ENCODE measurements at regions not wholly inside any gene's neighbourhood (a gene's known extent, or its start where the extent isn't known, plus 50 kb on each side); places are given as distances from the start of the nearest gene placed in this dataset.

- TF ChIP-seq, protein P1, sequence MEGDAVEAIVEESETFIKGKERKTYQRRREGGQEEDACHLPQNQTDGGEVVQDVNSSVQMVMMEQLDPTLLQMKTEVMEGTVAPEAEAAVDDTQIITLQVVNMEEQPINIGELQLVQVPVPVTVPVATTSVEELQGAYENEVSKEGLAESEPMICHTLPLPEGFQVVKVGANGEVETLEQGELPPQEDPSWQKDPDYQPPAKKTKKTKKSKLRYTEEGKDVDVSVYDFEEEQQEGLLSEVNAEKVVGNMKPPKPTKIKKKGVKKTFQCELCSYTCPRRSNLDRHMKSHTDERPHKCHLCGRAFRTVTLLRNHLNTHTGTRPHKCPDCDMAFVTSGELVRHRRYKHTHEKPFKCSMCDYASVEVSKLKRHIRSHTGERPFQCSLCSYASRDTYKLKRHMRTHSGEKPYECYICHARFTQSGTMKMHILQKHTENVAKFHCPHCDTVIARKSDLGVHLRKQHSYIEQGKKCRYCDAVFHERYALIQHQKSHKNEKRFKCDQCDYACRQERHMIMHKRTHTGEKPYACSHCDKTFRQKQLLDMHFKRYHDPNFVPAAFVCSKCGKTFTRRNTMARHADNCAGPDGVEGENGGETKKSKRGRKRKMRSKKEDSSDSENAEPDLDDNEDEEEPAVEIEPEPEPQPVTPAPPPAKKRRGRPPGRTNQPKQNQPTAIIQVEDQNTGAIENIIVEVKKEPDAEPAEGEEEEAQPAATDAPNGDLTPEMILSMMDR (IDR thresholded peaks at IDR 0.05), result no peak
- no peak for TF ChIP-seq POLR2A (IDR thresholded peaks at IDR 0.05)
- no peak for TF ChIP-seq EP300 (IDR thresholded peaks at IDR 0.05)
- no peak for DNase-seq (ENCODE audit: low spot score in 2 of 2)
- Histone ChIP-seq H3K9me3 (peaks cover 0 to 5% (median 0%) of the 10 kb centered on the region in 4 donors), H3K27me3 (no peaks in the 10 kb centered on the region), H3K4me1 (no peaks in the 10 kb centered on the region), H3K4me3 (no peak overlapping the region), H3K36me3 (no peaks in the 10 kb centered on the region), H3K27ac (no peak overlapping the region)
- WGBS, 2 donors, result 73 to 88% methylated on average over 5 of the region's 5 CpGs
These were observed 84.9 kb downstream of the CGGBP1 start for GRCh38 chr3:87973906-87974305.

GRCh38 chr3:87969620-87970019 lies 89.2 kb downstream of the CGGBP1 start:
- Histone ChIP-seq H3K9me3 (no peaks in the 10 kb centered on the region), H3K27ac (no peak overlapping the region), H3K36me3 (no peaks in the 10 kb centered on the region), H3K4me1 (no peaks in the 10 kb centered on the region), H3K4me3 (no peak overlapping the region), H3K27me3 (no peaks in the 10 kb centered on the region)
- 75 to 79% methylated on average over 2 of the region's 2 CpGs for WGBS, 2 donors
- DNase-seq (ENCODE audit: low spot score in 2 of 2), result no peak
- TF ChIP-seq, protein P1 (IDR thresholded peaks at IDR 0.05), result no peak
- no peak for TF ChIP-seq POLR2A (IDR thresholded peaks at IDR 0.05)
- no peak for TF ChIP-seq EP300 (IDR thresholded peaks at IDR 0.05)

GRCh38 chr3:87968668-87969067 lies 90.1 kb downstream of the CGGBP1 start:
- Histone ChIP-seq H3K27ac (no peak overlapping the region), H3K27me3 (no peaks in the 10 kb centered on the region), H3K9me3 (no peaks in the 10 kb centered on the region), H3K36me3 (no peaks in the 10 kb centered on the region), H3K4me3 (no peak overlapping the region), H3K4me1 (no peaks in the 10 kb centered on the region)
- 86 to 88% methylated on average over 4 to 5 of the region's 5 CpGs for WGBS, 2 donors
- TF ChIP-seq, protein P1 (IDR thresholded peaks at IDR 0.05), result no peak
- TF ChIP-seq EP300 (IDR thresholded peaks at IDR 0.05) (no peak), POLR2A (IDR thresholded peaks at IDR 0.05) (no peak)
- DNase-seq (ENCODE audit: low spot score in 2 of 2), result no peak

DNA sequence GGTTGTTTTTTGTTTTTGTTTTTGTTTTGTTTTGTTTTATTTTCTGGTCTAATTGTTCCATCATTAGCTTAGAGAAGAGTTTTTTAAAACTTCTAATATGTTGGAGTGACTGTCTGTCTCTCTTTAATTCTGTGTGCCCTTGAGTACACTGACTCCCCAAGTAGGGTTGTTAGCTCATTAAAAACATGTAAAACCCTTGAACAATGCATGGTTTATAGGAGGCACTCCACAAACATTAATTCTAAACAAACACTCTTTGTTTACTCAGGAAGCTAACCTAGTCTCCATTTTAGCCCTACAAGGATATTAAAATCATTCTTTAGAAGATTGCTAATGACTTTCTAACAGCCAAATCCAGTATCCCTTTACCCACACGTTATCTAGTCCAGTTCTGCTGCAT lies 100.5 kb downstream of the CGGBP1 start:
- WGBS, 2 donors, result 23 to 29% methylated on average over 1 of the region's 1 CpG
- no peaks in the 10 kb centered on the region for H3K9me3 ChIP-seq
- H3K27ac ChIP-seq, result no peak overlapping the region
- H3K4me3 ChIP-seq, result no peak overlapping the region
- no peaks in the 10 kb centered on the region for H3K4me1 ChIP-seq
- no peaks in the 10 kb centered on the region for H3K27me3 ChIP-seq
- no peak for DNase-seq (ENCODE audit: low spot score in 2 of 2)
- TF ChIP-seq, protein P1 (IDR thresholded peaks at IDR 0.05), result no peak
- TF ChIP-seq POLR2A (IDR thresholded peaks at IDR 0.05) (no peak), EP300 (IDR thresholded peaks at IDR 0.05) (no peak)
- H3K36me3 ChIP-seq, result no peaks in the 10 kb centered on the region

- TF ChIP-seq, protein P1 (IDR thresholded peaks at IDR 0.05), result no peak
- TF ChIP-seq EP300 (IDR thresholded peaks at IDR 0.05), result no peak
- TF ChIP-seq POLR2A (IDR thresholded peaks at IDR 0.05), result no peak
- WGBS, 2 donors, result 88 to 95% methylated on average over 1 of the region's 1 CpG
- no peak overlapping the region for H3K27ac ChIP-seq
- no peaks in the 10 kb centered on the region for H3K27me3 ChIP-seq
- no peaks in the 10 kb centered on the region for H3K4me1 ChIP-seq
- H3K9me3 ChIP-seq, result no peaks in the 10 kb centered on the region
- H3K4me3 ChIP-seq, result no peak overlapping the region
- DNase-seq (ENCODE audit: low spot score in 2 of 2), result no peak
- no peaks in the 10 kb centered on the region for H3K36me3 ChIP-seq
These were observed 101.2 kb downstream of the CGGBP1 start for GRCh38 chr3:87957575-87957974.
